ENCODE measurements at regions not wholly inside any gene's neighbourhood (a gene's known extent, or its start where the extent isn't known, plus 50 kb on each side); places are given as distances from the start of the nearest gene placed in this dataset.

- TF ChIP-seq, protein P1, sequence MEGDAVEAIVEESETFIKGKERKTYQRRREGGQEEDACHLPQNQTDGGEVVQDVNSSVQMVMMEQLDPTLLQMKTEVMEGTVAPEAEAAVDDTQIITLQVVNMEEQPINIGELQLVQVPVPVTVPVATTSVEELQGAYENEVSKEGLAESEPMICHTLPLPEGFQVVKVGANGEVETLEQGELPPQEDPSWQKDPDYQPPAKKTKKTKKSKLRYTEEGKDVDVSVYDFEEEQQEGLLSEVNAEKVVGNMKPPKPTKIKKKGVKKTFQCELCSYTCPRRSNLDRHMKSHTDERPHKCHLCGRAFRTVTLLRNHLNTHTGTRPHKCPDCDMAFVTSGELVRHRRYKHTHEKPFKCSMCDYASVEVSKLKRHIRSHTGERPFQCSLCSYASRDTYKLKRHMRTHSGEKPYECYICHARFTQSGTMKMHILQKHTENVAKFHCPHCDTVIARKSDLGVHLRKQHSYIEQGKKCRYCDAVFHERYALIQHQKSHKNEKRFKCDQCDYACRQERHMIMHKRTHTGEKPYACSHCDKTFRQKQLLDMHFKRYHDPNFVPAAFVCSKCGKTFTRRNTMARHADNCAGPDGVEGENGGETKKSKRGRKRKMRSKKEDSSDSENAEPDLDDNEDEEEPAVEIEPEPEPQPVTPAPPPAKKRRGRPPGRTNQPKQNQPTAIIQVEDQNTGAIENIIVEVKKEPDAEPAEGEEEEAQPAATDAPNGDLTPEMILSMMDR (IDR thresholded peaks at IDR 0.05; ENCODE audit: insufficient read depth, low read depth, low read length) = no peak
- TF ChIP-seq EZH2 (IDR thresholded peaks at IDR 0.05; ENCODE audit: insufficient read depth, low read length) = no peak
- Histone ChIP-seq H3K36me3 (ENCODE audit: insufficient read depth, low read length) (no peaks in the 10 kb centered on the region), H3K4me2 (ENCODE audit: low read length) (no peak overlapping the region), H3K9ac (ENCODE audit: low read length) (no peak overlapping the region), H3K27ac (ENCODE audit: low read depth, low read length) (no peak overlapping the region), H3K4me1 (ENCODE audit: insufficient read depth, low read length) (no peaks in the 10 kb centered on the region), H3K4me3 (ENCODE audit: insufficient read depth, low read depth, low read length) (no peak overlapping the region), H3K9me3 (ENCODE audit: insufficient read depth, low read depth, low read length) (no peaks in the 10 kb centered on the region), H2AFZ (ENCODE audit: low read depth, low read length) (no peak overlapping the region), H3K79me2 (ENCODE audit: insufficient read depth, low read length) (no peaks in the 10 kb centered on the region), H4K20me1 (ENCODE audit: insufficient read depth, low read length) (no peaks in the 10 kb centered on the region), H3K27me3 (ENCODE audit: insufficient read depth, low read length) (no peaks in the 10 kb centered on the region)
- FAIRE-seq (no peak), DNase-seq (ENCODE audit: low read depth) (no peak)
- H3K36me3 Mint-ChIP-seq (ENCODE audit: low read depth, unreplicated experiment) = no peaks in the 10 kb centered on the region
- no peak overlapping the region for H3K4me3 Mint-ChIP-seq (ENCODE audit: unreplicated experiment)
- no peaks in the 10 kb centered on the region for H3K27me3 Mint-ChIP-seq (ENCODE audit: low read depth, unreplicated experiment)
- no peaks in the 10 kb centered on the region for H3K4me1 Mint-ChIP-seq (ENCODE audit: low read depth, unreplicated experiment)
- no peak overlapping the region for H3K27ac Mint-ChIP-seq (ENCODE audit: unreplicated experiment)
- H3K9me3 Mint-ChIP-seq (ENCODE audit: unreplicated experiment) = no peaks in the 10 kb centered on the region
Measured at GRCh38 chr1:87763483-87763882, 434.8 kb downstream of the LMO4 start.

DNA sequence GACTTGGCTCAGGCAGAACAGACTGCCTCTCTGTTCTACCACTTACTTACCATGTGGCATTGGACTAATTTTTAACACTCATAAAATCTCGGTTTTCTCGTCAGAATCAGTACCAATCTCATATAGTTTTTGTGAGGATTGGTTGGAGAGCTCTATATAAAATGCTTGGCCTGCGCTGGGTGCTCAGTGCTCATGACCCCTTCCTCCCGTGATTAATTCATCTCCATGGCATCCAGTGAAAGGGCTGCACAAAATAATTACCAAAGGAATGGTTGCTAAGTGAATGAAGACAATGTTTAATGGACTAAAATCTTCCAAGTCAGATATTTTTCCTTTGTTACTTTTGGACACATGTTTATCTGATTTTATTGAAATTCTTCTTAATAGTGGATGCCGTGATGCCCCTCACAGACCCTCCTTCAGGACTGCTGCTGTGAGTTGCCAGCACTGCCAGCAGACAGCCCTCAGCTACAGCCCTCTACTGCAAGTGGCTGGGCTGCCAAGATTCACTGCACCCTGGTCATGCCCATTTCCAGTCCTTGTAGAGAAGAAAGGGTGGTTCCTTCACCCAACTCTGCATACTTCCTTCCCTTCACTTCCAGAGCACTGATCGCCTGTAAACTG lies 436.5 kb downstream of the LMO4 start:
- Histone ChIP-seq H3K9ac (ENCODE audit: low read length) (no peak overlapping the region), H3K9me3 (ENCODE audit: insufficient read depth, low read depth, low read length) (no peaks in the 10 kb centered on the region), H3K4me3 (ENCODE audit: insufficient read depth, low read depth, low read length) (no peak overlapping the region), H4K20me1 (ENCODE audit: insufficient read depth, low read length) (no peaks in the 10 kb centered on the region), H3K79me2 (ENCODE audit: insufficient read depth, low read length) (no peaks in the 10 kb centered on the region), H2AFZ (ENCODE audit: low read depth, low read length) (no peak overlapping the region), H3K4me1 (ENCODE audit: insufficient read depth, low read length) (no peaks in the 10 kb centered on the region), H3K36me3 (ENCODE audit: insufficient read depth, low read length) (no peaks in the 10 kb centered on the region), H3K4me2 (ENCODE audit: low read length) (no peak overlapping the region), H3K27me3 (ENCODE audit: insufficient read depth, low read length) (no peaks in the 10 kb centered on the region), H3K27ac (ENCODE audit: low read depth, low read length) (no peak overlapping the region)
- no peak for FAIRE-seq
- no peak for DNase-seq (ENCODE audit: low read depth)
- no peak for TF ChIP-seq EZH2 (IDR thresholded peaks at IDR 0.05; ENCODE audit: insufficient read depth, low read length)
- TF ChIP-seq, protein P1 (IDR thresholded peaks at IDR 0.05; ENCODE audit: insufficient read depth, low read depth, low read length) = no peak
- Mint-ChIP-seq H3K4me3 (ENCODE audit: unreplicated experiment) (no peak overlapping the region), H3K9me3 (ENCODE audit: unreplicated experiment) (no peaks in the 10 kb centered on the region), H3K36me3 (ENCODE audit: low read depth, unreplicated experiment) (no peaks in the 10 kb centered on the region), H3K4me1 (ENCODE audit: low read depth, unreplicated experiment) (no peaks in the 10 kb centered on the region), H3K27ac (ENCODE audit: unreplicated experiment) (no peak overlapping the region), H3K27me3 (ENCODE audit: low read depth, unreplicated experiment) (no peaks in the 10 kb centered on the region)

GRCh38 chr1:87765681-87766070 lies 437.0 kb downstream of the LMO4 start:
- Histone ChIP-seq H4K20me1 (ENCODE audit: insufficient read depth, low read length) (no peaks in the 10 kb centered on the region), H3K27ac (ENCODE audit: low read depth, low read length) (no peak overlapping the region), H3K79me2 (ENCODE audit: insufficient read depth, low read length) (no peaks in the 10 kb centered on the region), H3K4me3 (ENCODE audit: insufficient read depth, low read depth, low read length) (no peak overlapping the region), H3K9me3 (ENCODE audit: insufficient read depth, low read depth, low read length) (no peaks in the 10 kb centered on the region), H3K4me1 (ENCODE audit: insufficient read depth, low read length) (no peaks in the 10 kb centered on the region), H3K9ac (ENCODE audit: low read length) (no peak overlapping the region), H3K36me3 (ENCODE audit: insufficient read depth, low read length) (no peaks in the 10 kb centered on the region), H3K4me2 (ENCODE audit: low read length) (no peak overlapping the region), H3K27me3 (ENCODE audit: insufficient read depth, low read length) (no peaks in the 10 kb centered on the region), H2AFZ (ENCODE audit: low read depth, low read length) (no peak overlapping the region)
- no peak overlapping the region for H3K27ac Mint-ChIP-seq (ENCODE audit: unreplicated experiment)
- H3K4me3 Mint-ChIP-seq (ENCODE audit: unreplicated experiment) = no peak overlapping the region
- no peaks in the 10 kb centered on the region for H3K9me3 Mint-ChIP-seq (ENCODE audit: unreplicated experiment)
- H3K4me1 Mint-ChIP-seq (ENCODE audit: low read depth, unreplicated experiment) = no peaks in the 10 kb centered on the region
- TF ChIP-seq EZH2 (IDR thresholded peaks at IDR 0.05; ENCODE audit: insufficient read depth, low read length) = no peak
- H3K36me3 Mint-ChIP-seq (ENCODE audit: low read depth, unreplicated experiment) = no peaks in the 10 kb centered on the region
- no peaks in the 10 kb centered on the region for H3K27me3 Mint-ChIP-seq (ENCODE audit: low read depth, unreplicated experiment)
- FAIRE-seq (no peak), DNase-seq (ENCODE audit: low read depth) (no peak)
